Neural progenitor cell (in vitro differentiated cells): ENCODE measurements at regions not wholly inside any gene's neighbourhood (a gene's known extent, or its start where the extent isn't known, plus 50 kb on each side); places are given as distances from the start of the nearest gene placed in this dataset.

Experiments
- DNase-seq: peaks from one replicate; pipeline ENCODE4 v3.0.0-alpha.2; 2016; ENCODE audit warnings: low spot score
- H2AFZ ChIP-seq: fragments of 200-600 bp; sonication (generic); replicated peaks from 2 replicates; pipeline ENCODE4 v1.6.1; 2016; ENCODE audit warnings: antibody characterized with exemption
- H3F3A ChIP-seq: fragments of 200-600 bp; sonication (generic); 2 replicates; pipeline ENCODE4 v1.6.1; 2016; ENCODE audit warnings: antibody characterized with exemption, low read depth
- H3K27ac ChIP-seq: fragments of 200-600 bp; sonication (generic); 2 replicates; pipeline ENCODE4 v1.5.1; 2016; ENCODE audit warnings: mild to moderate bottlenecking
- H3K27me3 ChIP-seq: fragments of 200-600 bp; sonication (generic); 2 replicates; pipeline ENCODE4 v1.6.1; 2016; ENCODE audit warnings: mild to moderate bottlenecking, moderate library complexity
- H3K36me3 ChIP-seq: fragments of 200-600 bp; sonication (generic); 2 replicates; pipeline ENCODE4 v1.5.1; 2016
- H3K4me1 ChIP-seq: fragments of 200-600 bp; sonication (generic); 2 replicates; pipeline ENCODE4 v1.6.1; 2016; ENCODE audit warnings: mixed run types
- H3K4me2 ChIP-seq: fragments of 200-600 bp; sonication (generic); 2 replicates; pipeline ENCODE4 v1.6.1; 2016
- H3K4me3 ChIP-seq: fragments of 200-600 bp; sonication (generic); 2 replicates; pipeline ENCODE4 v1.5.1; 2016
- H3K79me2 ChIP-seq: fragments of 200-600 bp; sonication (generic); 2 replicates; pipeline ENCODE4 v1.6.1; 2016; ENCODE audit warnings: low read depth
- H3K9ac ChIP-seq: fragments of 200-600 bp; sonication (generic); 2 replicates; pipeline ENCODE4 v1.6.1; 2016
- H3K9me3 ChIP-seq: fragments of 200-600 bp; sonication (generic); 2 replicates; pipeline ENCODE4 v1.5.1; 2016; ENCODE audit warnings: low read depth
- H4K20me1 ChIP-seq: fragments of 200-600 bp; sonication (generic); 2 replicates; pipeline ENCODE4 v1.6.1; 2016; ENCODE audit warnings: low read depth
- H3K27ac Mint-ChIP-seq: 3 replicates; pipeline ENCODE4 v1.8.0; 2021; ENCODE audit warnings: mixed read lengths
- H3K27me3 Mint-ChIP-seq: 2 replicates; pipeline ENCODE4 v1.8.0; 2022; ENCODE audit warnings: low read depth, mild to moderate bottlenecking, inconsistent platforms, moderate library complexity, mixed read lengths; ENCODE audit not compliant: insufficient read depth
- H3K36me3 Mint-ChIP-seq: 3 replicates; pipeline ENCODE4 v1.8.0; 2021; ENCODE audit warnings: mixed read lengths
- H3K4me1 Mint-ChIP-seq: 3 replicates; pipeline ENCODE4 v1.8.0; 2021; ENCODE audit warnings: mixed read lengths
- H3K4me3 Mint-ChIP-seq: 3 replicates; pipeline ENCODE4 v1.8.0; 2021; ENCODE audit warnings: mild to moderate bottlenecking, moderate library complexity, mixed read lengths
- H3K9me3 Mint-ChIP-seq: 3 replicates; pipeline ENCODE4 v1.8.0; 2020; ENCODE audit warnings: mixed read lengths
- EZH2 ChIP-seq: fragments of 200-600 bp; sonication (generic); IDR thresholded peaks from 2 replicates; pipeline ENCODE4 v1.6.1; 2017; ENCODE audit warnings: antibody characterized with exemption, mild to moderate bottlenecking, moderate library complexity
- EZH2phosphoT487 ChIP-seq: fragments of 200-600 bp; sonication (generic); IDR thresholded peaks from 2 replicates; pipeline ENCODE4 v1.6.1; 2017; ENCODE audit warnings: antibody characterized with exemption
- TF ChIP-seq, protein P1 (sequence below): fragments of 200-600 bp; sonication (generic); IDR thresholded peaks from 2 replicates; pipeline ENCODE4 v1.5.1; 2017; ENCODE audit warnings: antibody characterized with exemption, mild to moderate bottlenecking

DNA sequence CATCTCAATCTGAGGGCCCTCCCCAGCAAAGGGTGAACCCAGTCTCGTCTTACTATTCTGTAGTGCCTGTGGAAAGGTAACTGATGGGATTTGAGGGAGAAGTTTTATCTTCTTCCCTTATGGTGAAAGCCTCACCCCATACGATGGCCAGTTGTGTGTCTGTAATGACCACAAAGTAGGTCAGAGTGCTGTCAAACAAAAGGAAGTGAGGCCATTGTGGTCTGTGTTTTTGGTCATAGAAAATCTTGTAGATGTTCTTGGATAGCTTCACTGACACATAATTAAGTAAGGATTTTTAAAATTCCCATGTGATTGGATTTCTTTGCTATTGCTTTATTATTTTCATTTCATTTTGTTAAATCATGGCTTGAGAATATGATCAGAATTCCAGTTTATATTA lies 505.1 kb upstream of the KLF4 start:
- Histone ChIP-seq H3K79me2 (no peaks in the 10 kb centered on the region), H3K4me1 (peaks cover 10% of the 10 kb centered on the region), H3K9ac (no peak overlapping the region), H3K4me3 (no peak overlapping the region), H3F3A (no peaks in the 10 kb centered on the region), H3K27ac (no peak overlapping the region), H3K36me3 (no peaks in the 10 kb centered on the region), H3K4me2 (no peak overlapping the region), H3K27me3 (no peaks in the 10 kb centered on the region), H4K20me1 (no peaks in the 10 kb centered on the region), H2AFZ (no peak overlapping the region), H3K9me3 (no peaks in the 10 kb centered on the region)
- H3K27ac Mint-ChIP-seq: no peak overlapping the region
- H3K36me3 Mint-ChIP-seq: no peaks in the 10 kb centered on the region
- peaks cover 6% of the 10 kb centered on the region for H3K4me1 Mint-ChIP-seq
- DNase-seq: no peak
- no peak for TF ChIP-seq EZH2phosphoT487
- H3K9me3 Mint-ChIP-seq: no peaks in the 10 kb centered on the region
- no peak overlapping the region for H3K4me3 Mint-ChIP-seq
- no peaks in the 10 kb centered on the region for H3K27me3 Mint-ChIP-seq

DNA sequence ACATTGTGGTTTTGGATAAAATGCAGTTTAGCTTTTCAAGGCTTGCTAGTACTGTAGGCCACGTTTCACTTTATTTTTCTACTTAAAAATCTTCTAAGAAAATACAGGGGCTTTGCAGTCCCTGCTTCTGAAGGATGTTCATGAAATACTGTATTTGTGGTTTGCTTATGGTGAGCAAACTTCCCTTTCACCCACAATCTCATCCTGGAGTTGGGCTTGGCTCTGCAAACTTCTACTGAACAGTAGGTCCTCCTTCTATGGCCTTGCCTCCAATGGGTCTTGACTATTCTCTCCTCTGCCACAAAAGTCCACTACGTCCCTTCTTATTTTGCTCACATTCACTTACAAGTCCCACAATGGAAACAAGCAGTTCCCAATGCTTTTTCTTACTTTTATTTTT lies 502.7 kb upstream of the KLF4 start:
- no peak for DNase-seq
- Mint-ChIP-seq H3K27ac (no peak overlapping the region), H3K4me1 (no peaks in the 10 kb centered on the region), H3K36me3 (no peaks in the 10 kb centered on the region), H3K9me3 (no peaks in the 10 kb centered on the region), H3K4me3 (no peak overlapping the region), H3K27me3 (peaks cover 3% of the 10 kb centered on the region)
- Histone ChIP-seq H3K4me1 (peaks cover 4% of the 10 kb centered on the region), H3K9ac (no peak overlapping the region), H2AFZ (no peak overlapping the region), H3K4me3 (no peak overlapping the region), H3K4me2 (no peak overlapping the region), H3F3A (no peaks in the 10 kb centered on the region), H3K27ac (no peak overlapping the region), H3K9me3 (no peaks in the 10 kb centered on the region), H3K79me2 (no peaks in the 10 kb centered on the region), H4K20me1 (no peaks in the 10 kb centered on the region), H3K36me3 (no peaks in the 10 kb centered on the region), H3K27me3 (no peaks in the 10 kb centered on the region)
- TF ChIP-seq, protein P1, sequence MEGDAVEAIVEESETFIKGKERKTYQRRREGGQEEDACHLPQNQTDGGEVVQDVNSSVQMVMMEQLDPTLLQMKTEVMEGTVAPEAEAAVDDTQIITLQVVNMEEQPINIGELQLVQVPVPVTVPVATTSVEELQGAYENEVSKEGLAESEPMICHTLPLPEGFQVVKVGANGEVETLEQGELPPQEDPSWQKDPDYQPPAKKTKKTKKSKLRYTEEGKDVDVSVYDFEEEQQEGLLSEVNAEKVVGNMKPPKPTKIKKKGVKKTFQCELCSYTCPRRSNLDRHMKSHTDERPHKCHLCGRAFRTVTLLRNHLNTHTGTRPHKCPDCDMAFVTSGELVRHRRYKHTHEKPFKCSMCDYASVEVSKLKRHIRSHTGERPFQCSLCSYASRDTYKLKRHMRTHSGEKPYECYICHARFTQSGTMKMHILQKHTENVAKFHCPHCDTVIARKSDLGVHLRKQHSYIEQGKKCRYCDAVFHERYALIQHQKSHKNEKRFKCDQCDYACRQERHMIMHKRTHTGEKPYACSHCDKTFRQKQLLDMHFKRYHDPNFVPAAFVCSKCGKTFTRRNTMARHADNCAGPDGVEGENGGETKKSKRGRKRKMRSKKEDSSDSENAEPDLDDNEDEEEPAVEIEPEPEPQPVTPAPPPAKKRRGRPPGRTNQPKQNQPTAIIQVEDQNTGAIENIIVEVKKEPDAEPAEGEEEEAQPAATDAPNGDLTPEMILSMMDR: no peak
- no peak for TF ChIP-seq EZH2
- no peak for TF ChIP-seq EZH2phosphoT487

DNA sequence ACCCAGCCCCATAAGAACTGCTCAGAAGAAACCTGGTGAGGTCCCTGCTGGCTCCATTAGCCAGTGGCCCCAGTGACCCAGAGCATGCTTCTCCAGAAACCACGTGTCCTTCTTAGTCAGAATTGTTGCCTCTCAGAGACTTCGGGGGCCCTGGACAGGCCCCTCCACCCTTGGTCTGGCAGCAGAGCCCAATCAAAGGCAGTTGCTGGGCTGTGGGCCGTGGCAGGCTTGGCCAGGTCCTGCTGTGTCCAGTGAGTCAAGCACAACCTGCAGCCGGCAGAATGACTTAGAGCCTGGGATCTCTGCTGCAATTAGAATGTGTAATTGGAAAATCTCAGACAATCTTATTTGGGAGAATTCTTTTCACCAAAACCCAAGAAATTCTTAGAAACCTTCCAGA lies 502.0 kb upstream of the KLF4 start:
- no peak overlapping the region for H3K4me3 ChIP-seq
- H3K9me3 ChIP-seq: no peaks in the 10 kb centered on the region
- no peaks in the 10 kb centered on the region for H4K20me1 ChIP-seq
- Mint-ChIP-seq H3K27ac (no peak overlapping the region), H3K36me3 (no peaks in the 10 kb centered on the region), H3K9me3 (no peaks in the 10 kb centered on the region), H3K4me1 (no peaks in the 10 kb centered on the region), H3K4me3 (no peak overlapping the region), H3K27me3 (peaks cover 4% of the 10 kb centered on the region)
- peaks cover 4% of the 10 kb centered on the region for H3K4me1 ChIP-seq
- no peak for DNase-seq
- H3K9ac ChIP-seq: no peak overlapping the region
- no peak overlapping the region for H3K4me2 ChIP-seq
- no peak overlapping the region for H2AFZ ChIP-seq
- TF ChIP-seq, protein P1: no peak
- no peak for TF ChIP-seq EZH2phosphoT487
- TF ChIP-seq EZH2: no peak
- H3F3A ChIP-seq: no peaks in the 10 kb centered on the region
- no peaks in the 10 kb centered on the region for H3K27me3 ChIP-seq
- no peaks in the 10 kb centered on the region for H3K79me2 ChIP-seq
- no peaks in the 10 kb centered on the region for H3K36me3 ChIP-seq
- H3K27ac ChIP-seq: no peak overlapping the region

DNA sequence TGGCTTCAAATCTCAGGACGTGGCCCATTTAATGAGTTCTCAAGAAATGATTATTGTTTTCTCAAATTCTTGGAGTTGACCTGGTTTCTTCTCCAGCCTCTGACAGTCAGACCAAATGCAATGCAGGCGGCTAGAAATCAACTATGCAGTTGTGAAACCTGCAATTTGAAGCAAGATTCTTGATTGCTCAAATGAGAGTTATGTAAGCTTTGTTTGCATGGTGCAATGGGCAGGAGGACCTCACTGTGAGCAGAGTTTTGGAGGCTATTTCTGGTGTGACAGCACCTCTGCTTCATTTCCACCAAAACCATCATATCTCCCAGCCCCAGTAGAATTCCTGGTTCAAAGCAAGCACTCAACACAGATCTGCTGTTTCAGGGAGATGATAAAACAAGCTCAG lies 500.0 kb upstream of the KLF4 start:
- Mint-ChIP-seq H3K9me3 (no peaks in the 10 kb centered on the region), H3K27ac (no peak overlapping the region), H3K4me3 (no peak overlapping the region), H3K27me3 (peaks cover 7% of the 10 kb centered on the region), H3K36me3 (no peaks in the 10 kb centered on the region), H3K4me1 (no peaks in the 10 kb centered on the region)
- Histone ChIP-seq H3K79me2 (no peaks in the 10 kb centered on the region), H3K4me1 (peaks cover 4% of the 10 kb centered on the region), H3K9ac (no peak overlapping the region), H3K4me2 (no peak overlapping the region), H2AFZ (no peak overlapping the region), H3K9me3 (no peaks in the 10 kb centered on the region), H3K27me3 (no peaks in the 10 kb centered on the region), H3F3A (no peaks in the 10 kb centered on the region), H3K27ac (no peak overlapping the region), H3K36me3 (no peaks in the 10 kb centered on the region), H3K4me3 (no peak overlapping the region), H4K20me1 (no peaks in the 10 kb centered on the region)
- no peak for DNase-seq
- TF ChIP-seq, protein P1: no peak
- TF ChIP-seq EZH2phosphoT487 (no peak), EZH2 (no peak)
